ENCODE measurements at regions not wholly inside any gene's neighbourhood (a gene's known extent, or its start where the extent isn't known, plus 50 kb on each side); places are given as distances from the start of the nearest gene placed in this dataset.

- no peak for TF ChIP-seq GATA2 (CRISPR knock-in tag; IDR thresholded peaks at IDR 0.05)
- TF ChIP-seq CTCF (IDR thresholded peaks at IDR 0.05) = no peak
- no peak for TF ChIP-seq RXRA (IDR thresholded peaks at IDR 0.05; ENCODE audit: borderline replicate concordance, low read depth)
- no peak for TF ChIP-seq REST (IDR thresholded peaks at IDR 0.05; ENCODE audit: low read depth, low read length)
- TF ChIP-seq SIN3A (IDR thresholded peaks at IDR 0.05; ENCODE audit: borderline replicate concordance, low read depth, low read length) = no peak
- TF ChIP-seq RFX5 (IDR thresholded peaks at IDR 0.05; ENCODE audit: low read length) = no peak
- no peak for TF ChIP-seq MAX (IDR thresholded peaks at IDR 0.05; ENCODE audit: low read depth)
- TF ChIP-seq ELF1 (IDR thresholded peaks at IDR 0.05) = no peak
Observed at GRCh38 chr9:1721196-1721595, 294.0 kb upstream of the SMARCA2 start.
